Testis (tissue), 2 donors: ENCODE measurements at regions not wholly inside any gene's neighbourhood (a gene's known extent, or its start where the extent isn't known, plus 50 kb on each side); places are given as distances from the start of the nearest gene placed in this dataset.
"Not testable (repeated sequence)": the region's sequence is repeated elsewhere in the genome, so short reads cannot be mapped to it uniquely, and the experiment has no call there.

Source experiments
- DNase-seq: peaks from one replicate; pipeline ENCODE4 v3.0.0-alpha.2; 2019
- H3K27ac ChIP-seq, 2 donors: fragments of 200-600 bp; sonication (generic); one replicate each; pipeline ENCODE4 v1.5.1; 2019
- H3K27me3 ChIP-seq: fragments of 200-600 bp; sonication (generic); one replicate; pipeline ENCODE4 v1.5.1; 2019
- H3K36me3 ChIP-seq: fragments of 200-600 bp; sonication (generic); one replicate; pipeline ENCODE4 v1.5.1; 2017; ENCODE audit warnings: low read depth; ENCODE audit errors: missing control alignments
- H3K4me1 ChIP-seq: fragments of 200-600 bp; sonication (generic); one replicate; pipeline ENCODE4 v1.5.1; 2019
- H3K4me3 ChIP-seq, 2 donors: fragments of 200-600 bp; sonication (generic); one replicate each; pipeline ENCODE4 v1.5.1; 2017 to 2019
- H3K9me3 ChIP-seq: fragments of 200-600 bp; sonication (generic); one replicate; pipeline ENCODE4 v1.5.1; 2017
- CTCF ChIP-seq, 3 experiments: fragments of 450-650 bp in 2 of 3; fragments of 200-600 bp in 1 of 3; sonication (generic) in 1 of 3; IDR thresholded peaks; one replicate each; pipeline ENCODE4 v1.5.1; 2016 to 2019; ENCODE audit warnings: antibody characterized with exemption in 3 of 3, mild to moderate bottlenecking in 2 of 3, moderate library complexity in 1 of 3
- POLR2A ChIP-seq: fragments of 450-650 bp; IDR thresholded peaks from one replicate; pipeline ENCODE4 v1.6.1; 2017; ENCODE audit warnings: antibody characterized with exemption, mild to moderate bottlenecking, moderate library complexity
- WGBS, 2 donors: methylation state at CpG; one replicate each; pipeline ENCODE4 v1.1.5; 2018; 5-methylcytosine and 5-hydroxymethylcytosine counted together
- intact Hi-C: fragments of 100-400 bp; cut with DNase I; formaldehyde crosslinking; loops from one replicate; pipeline ENCODE4 v1.15.1; 2023; ENCODE audit warnings: low total_unique reads

- no peaks in the 10 kb centered on the region for H3K27me3 ChIP-seq
- 51 to 60% methylated on average over 4 to 9 of the region's 9 CpGs for WGBS, 2 donors
- H3K36me3 ChIP-seq: no peaks in the 10 kb centered on the region
- H3K4me1 ChIP-seq: peaks cover 15% of the 10 kb centered on the region
- DNase-seq: peak; percentile 31
- intact Hi-C loops: no loop called here
- no peak overlapping the region for H3K27ac ChIP-seq
- no peak overlapping the region for H3K4me3 ChIP-seq
- H3K9me3 ChIP-seq: no peaks in the 10 kb centered on the region
- TF ChIP-seq POLR2A (no peak), CTCF (IDR thresholded peaks at IDR 0.05) (no peak)
Observed at GRCh38 chr10:130935897-130936550, 375.5 kb downstream of the TCERG1L start.

GRCh38 chr10:130936851-130937250 lies 374.7 kb downstream of the TCERG1L start:
- no peaks in the 10 kb centered on the region for H3K9me3 ChIP-seq

GRCh38 chr10:130938051-130938450 lies 373.5 kb downstream of the TCERG1L start:
- no peak for DNase-seq
- WGBS, 2 donors: 74 to 88% methylated on average over 5 to 11 of the region's 11 CpGs
- no peak overlapping the region for H3K27ac ChIP-seq

More at GRCh38 chr10:130936851-130937250, 374.7 kb downstream of the TCERG1L start:
- TF ChIP-seq POLR2A (no peak), CTCF (IDR thresholded peaks at IDR 0.05) (no peak)
- H3K27me3 ChIP-seq: no peaks in the 10 kb centered on the region
- H3K4me3 ChIP-seq: no peak overlapping the region
- 77 to 86% methylated on average over 5 of the region's 5 CpGs for WGBS, 2 donors
- no peaks in the 10 kb centered on the region for H3K36me3 ChIP-seq
- peaks cover 15% of the 10 kb centered on the region for H3K4me1 ChIP-seq
- H3K27ac ChIP-seq: no peak overlapping the region
- intact Hi-C loops: no loop called here
- no peak for DNase-seq

GRCh38 chr10:130938891-130939290 lies 372.6 kb downstream of the TCERG1L start:
- DNase-seq: not testable (repeated sequence)
- peaks cover 15% of the 10 kb centered on the region for H3K4me1 ChIP-seq
- WGBS, 2 donors: 88 to 92% methylated on average over 7 of the region's 7 CpGs

More at GRCh38 chr10:130938051-130938450, 373.5 kb downstream of the TCERG1L start:
- intact Hi-C loops: no loop called here
- H3K9me3 ChIP-seq: no peaks in the 10 kb centered on the region
- H3K27me3 ChIP-seq: no peaks in the 10 kb centered on the region
- H3K4me1 ChIP-seq: peaks cover 15% of the 10 kb centered on the region
- H3K36me3 ChIP-seq: no peaks in the 10 kb centered on the region
- TF ChIP-seq CTCF (IDR thresholded peaks at IDR 0.05): no peak
- no peak for TF ChIP-seq POLR2A
- H3K4me3 ChIP-seq: no peak overlapping the region

GRCh38 chr10:130941886-130942285 lies 369.6 kb downstream of the TCERG1L start:
- no peak for DNase-seq
- H3K9me3 ChIP-seq: no peaks in the 10 kb centered on the region
- no peak for TF ChIP-seq CTCF (IDR thresholded peaks at IDR 0.05)
- TF ChIP-seq POLR2A: no peak
- intact Hi-C loops: no loop called here
- H3K4me1 ChIP-seq: no peaks in the 10 kb centered on the region
- 77 to 80% methylated on average over 10 of the region's 10 CpGs for WGBS, 2 donors
- H3K36me3 ChIP-seq: no peaks in the 10 kb centered on the region
- H3K4me3 ChIP-seq: no peak overlapping the region
- no peaks in the 10 kb centered on the region for H3K27me3 ChIP-seq
- H3K27ac ChIP-seq: no peak overlapping the region

More at GRCh38 chr10:130938891-130939290, 372.6 kb downstream of the TCERG1L start:
- H3K27ac ChIP-seq, H3K36me3 ChIP-seq, H3K4me3 ChIP-seq, H3K27me3 ChIP-seq, H3K9me3 ChIP-seq, intact Hi-C loops: not testable (repeated sequence)
